ENCODE measurements at regions not wholly inside any gene's neighbourhood (a gene's known extent, or its start where the extent isn't known, plus 50 kb on each side); places are given as distances from the start of the nearest gene placed in this dataset.

- ChIA-PET POLR2A (no interaction called here), CTCF (no interaction called here)
- no peak for DNase-seq (ENCODE audit: extremely low spot score)
- TF ChIP-seq ZNF384 (IDR thresholded peaks at IDR 0.05) (no peak), SUZ12 (IDR thresholded peaks at IDR 0.05) (no peak), FOXM1 (IDR thresholded peaks at IDR 0.05; ENCODE audit: borderline replicate concordance) (no peak), FOXK2 (IDR thresholded peaks at IDR 0.05) (no peak), TARDBP (IDR thresholded peaks at IDR 0.05) (no peak), ELF4 (IDR thresholded peaks at IDR 0.05) (no peak), HDGF (IDR thresholded peaks at IDR 0.05; ENCODE audit: borderline replicate concordance) (no peak), CTBP1 (IDR thresholded peaks at IDR 0.05; ENCODE audit: borderline replicate concordance) (no peak), SP1 (IDR thresholded peaks at IDR 0.05) (no peak), L3MBTL2 (conservative IDR thresholded peaks at IDR 0.05) (no peak), ARNT (IDR thresholded peaks at IDR 0.05) (no peak), LEF1 (IDR thresholded peaks at IDR 0.05; ENCODE audit: borderline replicate concordance) (no peak)
- TF ChIP-seq, protein P1, sequence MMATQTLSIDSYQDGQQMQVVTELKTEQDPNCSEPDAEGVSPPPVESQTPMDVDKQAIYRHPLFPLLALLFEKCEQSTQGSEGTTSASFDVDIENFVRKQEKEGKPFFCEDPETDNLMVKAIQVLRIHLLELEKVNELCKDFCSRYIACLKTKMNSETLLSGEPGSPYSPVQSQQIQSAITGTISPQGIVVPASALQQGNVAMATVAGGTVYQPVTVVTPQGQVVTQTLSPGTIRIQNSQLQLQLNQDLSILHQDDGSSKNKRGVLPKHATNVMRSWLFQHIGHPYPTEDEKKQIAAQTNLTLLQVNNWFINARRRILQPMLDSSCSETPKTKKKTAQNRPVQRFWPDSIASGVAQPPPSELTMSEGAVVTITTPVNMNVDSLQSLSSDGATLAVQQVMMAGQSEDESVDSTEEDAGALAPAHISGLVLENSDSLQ (IDR thresholded peaks at IDR 0.05), result no peak
Observed at GRCh38 chr20:7147220-7147601, 379.7 kb downstream of the BMP2 start.

DNA sequence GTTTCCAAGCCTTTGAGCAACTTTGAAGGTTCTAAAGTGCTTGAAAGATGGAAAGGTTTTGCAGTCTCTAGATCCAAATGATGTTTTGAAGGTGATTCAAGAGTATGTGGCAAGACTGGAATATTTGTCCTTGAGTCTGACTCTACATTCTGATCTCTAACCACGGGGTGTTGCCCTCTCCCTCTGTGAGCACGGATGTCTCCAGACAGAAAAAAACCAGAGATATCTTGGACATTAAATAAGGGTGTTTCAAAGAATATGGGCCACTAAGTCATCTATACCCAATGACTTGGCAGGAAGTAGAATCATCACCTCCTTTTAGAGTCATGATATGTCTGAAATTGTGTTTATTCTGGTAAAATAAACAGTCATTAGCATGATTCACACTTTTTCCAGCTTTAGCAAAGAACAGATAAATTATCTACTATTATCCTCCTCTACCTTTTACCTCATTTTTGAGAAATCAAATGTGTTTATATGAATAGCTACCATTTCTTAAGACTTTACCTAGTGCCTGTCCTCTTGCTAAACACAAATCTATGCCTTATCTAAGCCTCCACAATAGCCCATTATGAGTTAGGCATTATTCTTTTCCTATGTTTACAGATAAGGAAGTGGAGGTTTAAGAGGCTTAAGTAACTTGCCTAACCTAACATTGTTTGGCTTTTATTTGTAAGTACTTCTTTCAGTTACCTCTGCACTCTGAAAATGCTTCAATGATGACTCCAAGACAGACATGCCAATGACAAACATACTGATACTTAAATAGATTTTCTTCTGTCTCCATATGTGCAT, 384.4 kb downstream of the BMP2 start:
- DNase-seq (ENCODE audit: extremely low spot score), result no peak

GRCh38 chr20:7155282-7155681, 387.8 kb downstream of the BMP2 start:
- no peak for DNase-seq (ENCODE audit: extremely low spot score)
- ChIA-PET POLR2A (no interaction called here), CTCF (no interaction called here)
- TF ChIP-seq ELF4 (IDR thresholded peaks at IDR 0.05) (no peak), FOXA1 (IDR thresholded peaks at IDR 0.05) (no peak), BHLHE40 (IDR thresholded peaks at IDR 0.05; ENCODE audit: borderline replicate concordance) (no peak), L3MBTL2 (conservative IDR thresholded peaks at IDR 0.05) (no peak), LEF1 (IDR thresholded peaks at IDR 0.05; ENCODE audit: borderline replicate concordance) (no peak), NFRKB (IDR thresholded peaks at IDR 0.05) (no peak)

More for the DNA sequence above, 384.4 kb downstream of the BMP2 start:
- ChIA-PET POLR2A (no interaction called here), CTCF (no interaction called here)
- TF ChIP-seq SP1 (IDR thresholded peaks at IDR 0.05) (no peak), BHLHE40 (IDR thresholded peaks at IDR 0.05; ENCODE audit: borderline replicate concordance) (no peak), NFRKB (IDR thresholded peaks at IDR 0.05) (no peak), FOXA1 (IDR thresholded peaks at IDR 0.05) (no peak), ELF4 (IDR thresholded peaks at IDR 0.05) (no peak), ZNF384 (IDR thresholded peaks at IDR 0.05) (no peak), ARNT (IDR thresholded peaks at IDR 0.05) (no peak), CTBP1 (IDR thresholded peaks at IDR 0.05; ENCODE audit: borderline replicate concordance) (no peak), LEF1 (IDR thresholded peaks at IDR 0.05; ENCODE audit: borderline replicate concordance) (no peak), L3MBTL2 (conservative IDR thresholded peaks at IDR 0.05) (no peak), HDGF (IDR thresholded peaks at IDR 0.05; ENCODE audit: borderline replicate concordance) (no peak), TARDBP (IDR thresholded peaks at IDR 0.05) (no peak), SUZ12 (IDR thresholded peaks at IDR 0.05) (no peak), FOXK2 (IDR thresholded peaks at IDR 0.05) (no peak), FOXM1 (IDR thresholded peaks at IDR 0.05; ENCODE audit: borderline replicate concordance) (no peak)
- TF ChIP-seq, protein P1 (IDR thresholded peaks at IDR 0.05), result no peak

GRCh38 chr20:7155794-7156193, 388.3 kb downstream of the BMP2 start:
- TF ChIP-seq BHLHE40 (IDR thresholded peaks at IDR 0.05; ENCODE audit: borderline replicate concordance), result no peak
- no peak for DNase-seq (ENCODE audit: extremely low spot score)
- ChIA-PET CTCF (no interaction called here), POLR2A (no interaction called here)

DNA sequence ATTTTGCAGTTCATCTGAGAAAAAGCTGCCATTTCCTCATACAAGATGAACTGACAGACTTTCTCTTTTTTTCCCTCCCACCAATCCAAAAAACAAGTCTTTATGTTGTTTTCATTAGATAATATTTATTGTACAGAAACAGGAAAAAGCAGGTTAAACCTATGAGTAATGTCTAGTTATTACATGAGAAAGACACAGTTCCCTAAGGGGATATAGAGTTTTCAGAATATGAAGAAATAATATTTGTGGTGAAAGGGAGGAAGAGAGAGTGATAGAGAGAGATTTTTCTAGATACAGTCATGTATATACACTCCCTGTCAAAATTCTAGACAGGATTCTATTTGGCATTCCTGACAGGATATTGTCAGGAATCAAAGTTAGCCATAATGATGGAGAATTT, 392.4 kb downstream of the BMP2 start:
- no peak for DNase-seq (ENCODE audit: extremely low spot score)
- ChIA-PET CTCF (interaction anchor here (0.6 kb wide), 1 partner anchor 87 kb away, joined by 3 read pairs; no protein-coding TSS in a partner anchor), POLR2A (no interaction called here)
- TF ChIP-seq TARDBP (IDR thresholded peaks at IDR 0.05) (no peak), ELF4 (IDR thresholded peaks at IDR 0.05) (no peak), NFRKB (IDR thresholded peaks at IDR 0.05) (no peak), ARNT (IDR thresholded peaks at IDR 0.05) (no peak), SP1 (IDR thresholded peaks at IDR 0.05) (no peak), BHLHE40 (IDR thresholded peaks at IDR 0.05; ENCODE audit: borderline replicate concordance) (no peak), SUZ12 (IDR thresholded peaks at IDR 0.05) (no peak), FOXM1 (IDR thresholded peaks at IDR 0.05; ENCODE audit: borderline replicate concordance) (no peak), L3MBTL2 (conservative IDR thresholded peaks at IDR 0.05) (no peak), HDGF (IDR thresholded peaks at IDR 0.05; ENCODE audit: borderline replicate concordance) (no peak), FOXK2 (IDR thresholded peaks at IDR 0.05) (no peak)

GRCh38 chr20:7161690-7162089, 394.2 kb downstream of the BMP2 start:
- ChIA-PET CTCF (no interaction called here), POLR2A (no interaction called here)
- no peak for TF ChIP-seq CTBP1 (IDR thresholded peaks at IDR 0.05; ENCODE audit: borderline replicate concordance)
- no peak for TF ChIP-seq ELF4 (IDR thresholded peaks at IDR 0.05)
- TF ChIP-seq, protein P1 (IDR thresholded peaks at IDR 0.05), result no peak
- TF ChIP-seq FOXA1 (IDR thresholded peaks at IDR 0.05), result no peak
- TF ChIP-seq FOXM1 (IDR thresholded peaks at IDR 0.05; ENCODE audit: borderline replicate concordance), result no peak
- no peak for TF ChIP-seq SUZ12 (IDR thresholded peaks at IDR 0.05)
- no peak for DNase-seq (ENCODE audit: extremely low spot score)
